ENCODE measurements at regions not wholly inside any gene's neighbourhood (a gene's known extent, or its start where the extent isn't known, plus 50 kb on each side); places are given as distances from the start of the nearest gene placed in this dataset.

- ChIA-PET CTCF (ENCODE audit: low intra/inter-chr PET ratio, low total read pairs) (no interaction called here), POLR2A (no interaction called here)
- H4K20me1 ChIP-seq (ENCODE audit: insufficient read depth, low read length), result no peaks in the 10 kb centered on the region
- no peaks in the 10 kb centered on the region for H3K27me3 ChIP-seq (ENCODE audit: control insufficient read depth in 1 of 2, insufficient read depth in 2 of 2, low read length in 2 of 2)
- H3K9ac ChIP-seq (ENCODE audit: insufficient read depth, low read depth, low read length), result no peak overlapping the region
- FAIRE-seq (no peak), ATAC-seq (no peak), DNase-seq (ENCODE audit: low spot score) (no peak)
- TF ChIP-seq TCF12 (IDR thresholded peaks at IDR 0.05) (no peak), TCF12 (CRISPR knock-in tag; IDR thresholded peaks at IDR 0.05) (no peak), RNF2 (conservative IDR thresholded peaks at IDR 0.05; ENCODE audit: low read depth) (no peak), FOXJ3 (CRISPR knock-in tag; IDR thresholded peaks at IDR 0.05; ENCODE audit: borderline replicate concordance) (no peak), ZNF713 (CRISPR knock-in tag; IDR thresholded peaks at IDR 0.05) (no peak), GMEB1 (CRISPR knock-in tag; IDR thresholded peaks at IDR 0.05; ENCODE audit: borderline replicate concordance) (no peak), TARDBP (CRISPR knock-in tag; IDR thresholded peaks at IDR 0.05) (no peak), ELK4 (CRISPR knock-in tag; IDR thresholded peaks at IDR 0.05; ENCODE audit: borderline replicate concordance) (no peak), ZSCAN31 (CRISPR knock-in tag; IDR thresholded peaks at IDR 0.05; ENCODE audit: low read depth) (no peak), SP2 (CRISPR knock-in tag; IDR thresholded peaks at IDR 0.05) (no peak)
- TF ChIP-seq, protein P1, sequence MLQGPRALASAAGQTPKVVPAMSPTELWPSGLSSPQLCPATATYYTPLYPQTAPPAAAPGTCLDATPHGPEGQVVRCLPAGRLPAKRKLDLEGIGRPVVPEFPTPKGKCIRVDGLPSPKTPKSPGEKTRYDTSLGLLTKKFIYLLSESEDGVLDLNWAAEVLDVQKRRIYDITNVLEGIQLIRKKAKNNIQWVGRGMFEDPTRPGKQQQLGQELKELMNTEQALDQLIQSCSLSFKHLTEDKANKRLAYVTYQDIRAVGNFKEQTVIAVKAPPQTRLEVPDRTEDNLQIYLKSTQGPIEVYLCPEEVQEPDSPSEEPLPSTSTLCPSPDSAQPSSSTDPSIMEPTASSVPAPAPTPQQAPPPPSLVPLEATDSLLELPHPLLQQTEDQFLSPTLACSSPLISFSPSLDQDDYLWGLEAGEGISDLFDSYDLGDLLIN (CRISPR knock-in tag; IDR thresholded peaks at IDR 0.05; ENCODE audit: borderline replicate concordance), result no peak
- TF ChIP-seq, protein P2, sequence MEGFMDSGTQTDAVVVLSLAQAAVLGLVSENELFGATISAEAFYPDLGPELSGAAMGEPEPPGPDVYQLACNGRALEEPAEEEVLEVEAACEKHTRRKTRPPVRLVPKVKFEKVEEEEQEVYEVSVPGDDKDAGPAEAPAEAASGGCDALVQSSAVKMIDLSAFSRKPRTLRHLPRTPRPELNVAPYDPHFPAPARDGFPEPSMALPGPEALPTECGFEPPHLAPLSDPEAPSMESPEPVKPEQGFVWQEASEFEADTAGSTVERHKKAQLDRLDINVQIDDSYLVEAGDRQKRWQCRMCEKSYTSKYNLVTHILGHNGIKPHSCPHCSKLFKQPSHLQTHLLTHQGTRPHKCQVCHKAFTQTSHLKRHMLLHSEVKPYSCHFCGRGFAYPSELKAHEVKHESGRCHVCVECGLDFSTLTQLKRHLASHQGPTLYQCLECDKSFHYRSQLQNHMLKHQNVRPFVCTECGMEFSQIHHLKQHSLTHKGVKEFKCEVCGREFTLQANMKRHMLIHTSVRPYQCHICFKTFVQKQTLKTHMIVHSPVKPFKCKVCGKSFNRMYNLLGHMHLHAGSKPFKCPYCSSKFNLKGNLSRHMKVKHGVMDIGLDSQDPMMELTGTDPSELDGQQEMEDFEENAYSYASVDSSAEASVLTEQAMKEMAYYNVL (CRISPR knock-in tag; IDR thresholded peaks at IDR 0.05; ENCODE audit: borderline replicate concordance), result no peak
- TF ChIP-seq, protein P3, sequence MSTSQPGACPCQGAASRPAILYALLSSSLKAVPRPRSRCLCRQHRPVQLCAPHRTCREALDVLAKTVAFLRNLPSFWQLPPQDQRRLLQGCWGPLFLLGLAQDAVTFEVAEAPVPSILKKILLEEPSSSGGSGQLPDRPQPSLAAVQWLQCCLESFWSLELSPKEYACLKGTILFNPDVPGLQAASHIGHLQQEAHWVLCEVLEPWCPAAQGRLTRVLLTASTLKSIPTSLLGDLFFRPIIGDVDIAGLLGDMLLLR (CRISPR knock-in tag; IDR thresholded peaks at IDR 0.05), result no peak
- TF ChIP-seq, protein P4, sequence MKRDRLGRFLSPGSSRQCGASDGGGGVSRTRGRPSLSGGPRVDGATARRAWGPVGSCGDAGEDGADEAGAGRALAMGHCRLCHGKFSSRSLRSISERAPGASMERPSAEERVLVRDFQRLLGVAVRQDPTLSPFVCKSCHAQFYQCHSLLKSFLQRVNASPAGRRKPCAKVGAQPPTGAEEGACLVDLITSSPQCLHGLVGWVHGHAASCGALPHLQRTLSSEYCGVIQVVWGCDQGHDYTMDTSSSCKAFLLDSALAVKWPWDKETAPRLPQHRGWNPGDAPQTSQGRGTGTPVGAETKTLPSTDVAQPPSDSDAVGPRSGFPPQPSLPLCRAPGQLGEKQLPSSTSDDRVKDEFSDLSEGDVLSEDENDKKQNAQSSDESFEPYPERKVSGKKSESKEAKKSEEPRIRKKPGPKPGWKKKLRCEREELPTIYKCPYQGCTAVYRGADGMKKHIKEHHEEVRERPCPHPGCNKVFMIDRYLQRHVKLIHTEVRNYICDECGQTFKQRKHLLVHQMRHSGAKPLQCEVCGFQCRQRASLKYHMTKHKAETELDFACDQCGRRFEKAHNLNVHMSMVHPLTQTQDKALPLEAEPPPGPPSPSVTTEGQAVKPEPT (CRISPR knock-in tag; IDR thresholded peaks at IDR 0.05; ENCODE audit: low read depth), result no peak
- TF ChIP-seq, protein P5, sequence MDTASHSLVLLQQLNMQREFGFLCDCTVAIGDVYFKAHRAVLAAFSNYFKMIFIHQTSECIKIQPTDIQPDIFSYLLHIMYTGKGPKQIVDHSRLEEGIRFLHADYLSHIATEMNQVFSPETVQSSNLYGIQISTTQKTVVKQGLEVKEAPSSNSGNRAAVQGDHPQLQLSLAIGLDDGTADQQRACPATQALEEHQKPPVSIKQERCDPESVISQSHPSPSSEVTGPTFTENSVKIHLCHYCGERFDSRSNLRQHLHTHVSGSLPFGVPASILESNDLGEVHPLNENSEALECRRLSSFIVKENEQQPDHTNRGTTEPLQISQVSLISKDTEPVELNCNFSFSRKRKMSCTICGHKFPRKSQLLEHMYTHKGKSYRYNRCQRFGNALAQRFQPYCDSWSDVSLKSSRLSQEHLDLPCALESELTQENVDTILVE (CRISPR knock-in tag; IDR thresholded peaks at IDR 0.05), result no peak
- no peak overlapping the region for H2AFZ ChIP-seq (ENCODE audit: low read length)
- in situ Hi-C loops (cut with HindIII; ENCODE audit: extremely low pct_ligation_motif_present, low pct_unique_long_range_greater_than_20kb) (no loop called here), intact Hi-C loops (cut with micrococcal nuclease; ENCODE audit: unreplicated experiment) (no loop called here)
- no TSS peak for BruUV-seq (replicated peaks)
- H3K4me1 ChIP-seq (ENCODE audit: insufficient read depth, low read length), result no peaks in the 10 kb centered on the region
- no peaks in the 10 kb centered on the region for H3K79me2 ChIP-seq (ENCODE audit: insufficient read depth, low read length)
- no peaks in the 10 kb centered on the region for H3K36me3 ChIP-seq (replicated peaks in 1 of 2; ENCODE audit: control insufficient read depth in 1 of 2, insufficient read depth in 2 of 2, low read length in 2 of 2)
- no peak overlapping the region for H3K4me2 ChIP-seq (ENCODE audit: low read depth, low read length)
- WGBS (ENCODE audit: low lambda C conversion rate), result 2% methylated on average over 2 of the region's 2 CpGs
- H3K4me3 ChIP-seq (replicated peaks in 1 of 3; ENCODE audit: insufficient read depth in 1 of 3, low read depth in 2 of 3, low read length in 3 of 3), result no peak overlapping the region
- no peaks in the 10 kb centered on the region for H3K9me3 ChIP-seq (ENCODE audit: low read length)
- no peak overlapping the region for H3K27ac ChIP-seq (ENCODE audit: extremely low read length, insufficient read depth, low read length)
Measured at GRCh38 chr9:13412331-13412730, 132.8 kb upstream of the MPDZ start.
